NCI-H146 treated with DMSO at 0.1 percent for 48 hours (cell line): ENCODE measurements at regions not wholly inside any gene's neighbourhood (a gene's known extent, or its start where the extent isn't known, plus 50 kb on each side); places are given as distances from the start of the nearest gene placed in this dataset.

Experiments
- DNase-seq: peaks from one replicate; lab custom pipeline; 2025; ENCODE audit not compliant: unreplicated experiment; lab: John Stamatoyannopoulos, UW

DNA sequence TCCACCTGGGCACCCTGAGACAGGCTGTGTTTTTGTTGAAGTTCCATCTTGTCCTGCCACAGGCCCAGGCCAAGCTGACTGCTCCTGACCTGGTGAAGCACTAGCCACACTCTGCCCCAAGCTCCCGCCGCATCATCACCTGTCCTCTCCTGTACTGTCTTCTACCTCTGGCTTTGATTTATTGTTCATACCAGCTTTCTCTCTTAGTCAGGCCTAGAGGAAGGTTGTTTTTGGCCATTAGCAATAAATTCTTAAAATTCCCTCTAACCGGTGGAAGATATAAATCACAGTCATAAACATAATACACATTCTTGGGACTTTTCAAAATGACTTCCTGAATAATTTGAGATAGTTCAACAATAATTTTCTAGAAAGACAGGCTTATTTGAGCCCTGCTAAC lies 169.4 kb downstream of the DAD1 start:
- no peak for DNase-seq

DNA sequence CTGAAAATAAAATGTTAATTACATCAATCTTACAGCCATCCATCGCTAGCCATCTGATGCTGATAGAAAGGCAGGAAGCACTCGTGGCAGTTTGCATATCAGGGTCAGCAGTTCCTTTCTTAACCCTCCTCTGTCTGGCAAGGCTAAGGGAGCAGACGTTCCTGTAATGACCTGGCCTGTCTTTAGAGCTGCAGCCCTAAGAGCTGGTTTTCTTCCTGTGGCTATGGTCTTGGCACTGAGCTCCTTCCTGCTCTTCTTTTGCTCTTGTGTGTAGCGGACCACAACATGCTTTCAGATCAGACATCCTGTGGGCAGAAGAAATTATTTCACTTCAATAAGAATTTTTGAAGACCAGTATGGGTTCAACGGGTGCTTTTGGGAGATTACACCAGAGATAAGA lies 170.4 kb downstream of the DAD1 start:
- no peak for DNase-seq

DNA sequence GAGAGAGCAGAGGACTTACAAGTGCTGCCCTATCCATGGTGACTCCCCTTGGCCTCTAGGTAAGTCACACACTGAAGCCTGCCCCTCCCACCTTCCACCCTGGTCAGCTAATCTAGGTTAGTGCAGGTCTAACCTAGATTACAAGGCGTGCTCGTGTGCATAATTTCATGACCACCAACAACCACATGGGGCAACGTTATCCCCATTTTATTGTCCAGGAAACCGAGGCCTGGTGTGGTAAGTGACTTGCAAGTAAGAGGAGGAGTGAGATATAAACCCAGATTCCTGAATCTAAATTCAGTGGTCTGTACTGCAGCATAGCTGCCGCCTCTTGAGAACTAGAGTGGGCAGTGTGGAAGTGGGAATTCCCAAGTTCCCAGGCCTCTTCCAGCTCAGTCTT lies 171.1 kb downstream of the DAD1 start:
- DNase-seq: no peak

DNA sequence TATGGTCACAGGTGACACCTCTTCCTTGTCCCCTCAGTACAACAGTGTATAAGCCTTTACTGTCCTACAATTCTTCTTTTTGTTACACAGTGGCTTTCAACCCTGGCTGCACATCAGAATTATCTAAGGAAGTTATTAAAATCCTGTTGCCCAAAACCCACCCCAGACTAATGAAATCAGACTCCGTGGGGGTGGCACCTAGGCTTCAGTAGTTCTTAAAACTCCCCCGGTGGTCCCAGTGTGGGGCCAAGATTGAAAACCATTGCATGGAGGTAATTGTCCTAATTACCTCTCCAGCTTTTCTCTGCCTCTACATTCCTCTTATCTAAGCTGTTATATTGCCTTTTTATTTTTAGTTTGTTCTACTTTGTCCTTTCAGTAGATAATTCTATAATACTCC lies 172.8 kb downstream of the DAD1 start:
- no peak for DNase-seq

DNA sequence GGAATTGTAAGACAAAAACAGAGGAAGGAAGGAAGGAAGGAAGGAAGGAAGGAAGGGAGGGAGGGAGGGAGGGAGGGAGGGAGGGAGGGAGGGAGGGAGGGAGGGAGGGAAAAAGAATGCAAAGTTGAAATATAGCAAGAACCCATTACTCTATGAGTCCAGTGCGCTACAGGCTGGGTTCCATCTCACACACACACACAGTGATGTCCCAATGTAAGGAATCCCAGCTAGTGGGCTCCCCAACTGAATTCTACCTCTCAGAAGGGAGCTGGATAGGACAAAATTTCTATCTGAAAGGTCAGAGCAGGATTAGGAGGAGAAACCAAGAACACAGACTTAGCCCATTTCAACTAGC lies 173.4 kb downstream of the DAD1 start:
- no peak for DNase-seq

DNA sequence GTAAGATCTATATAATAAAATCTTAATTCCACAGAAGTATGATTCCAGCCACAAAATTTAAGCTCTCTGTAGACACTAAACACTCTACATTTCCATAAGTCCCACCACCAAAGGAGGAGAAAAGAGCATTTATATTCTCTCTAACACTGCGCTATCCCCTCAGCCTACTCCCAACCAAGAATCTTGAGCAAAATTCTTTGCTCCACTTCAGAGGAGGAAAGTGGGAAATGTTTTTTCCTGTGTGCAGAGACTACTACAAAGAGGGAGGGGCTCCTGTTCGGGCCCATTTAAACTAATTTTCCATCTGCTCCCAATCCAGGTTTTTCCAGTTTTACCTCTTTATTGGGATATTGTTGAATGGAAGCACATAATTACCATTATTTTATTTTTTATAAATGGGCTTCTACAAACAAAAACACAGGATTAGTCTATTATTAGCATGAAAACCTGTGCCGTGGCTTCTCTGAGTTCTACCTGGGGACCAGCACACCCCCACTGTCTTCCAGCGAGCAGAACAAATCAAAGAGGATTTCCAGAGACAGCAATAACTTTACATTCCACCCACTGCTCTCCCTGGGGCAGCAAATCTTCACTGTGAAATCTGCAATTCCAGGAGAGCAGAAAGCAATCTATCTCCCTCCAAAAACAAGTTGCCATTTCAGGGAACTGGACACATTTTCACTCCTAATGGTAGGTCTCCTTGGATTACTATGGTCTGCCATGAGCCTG lies 174.0 kb downstream of the DAD1 start:
- DNase-seq: no peak

DNA sequence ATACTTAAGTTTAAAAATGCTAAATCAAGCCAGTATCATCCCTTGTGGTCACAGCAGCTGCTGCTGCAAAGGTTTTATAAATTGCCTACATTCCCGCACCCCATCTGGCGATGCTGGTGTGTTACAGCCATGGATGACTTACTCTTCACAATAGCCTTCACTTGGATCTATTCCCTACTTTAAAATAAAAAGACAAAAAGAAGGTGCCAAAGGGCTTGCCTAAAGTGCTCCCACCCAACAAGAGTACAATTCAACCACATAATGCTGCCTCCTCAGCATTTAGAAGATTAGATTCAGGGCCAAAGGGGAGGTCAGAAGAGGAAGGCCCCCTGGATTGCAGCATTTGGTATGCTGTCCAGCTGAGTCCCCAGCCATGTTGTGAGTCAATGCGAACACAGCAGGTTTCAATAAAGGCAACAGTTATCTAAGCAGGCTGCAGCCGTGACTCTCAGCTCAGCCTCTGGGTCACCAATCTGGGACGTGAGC lies 176.1 kb downstream of the DAD1 start:
- DNase-seq: no peak

DNA sequence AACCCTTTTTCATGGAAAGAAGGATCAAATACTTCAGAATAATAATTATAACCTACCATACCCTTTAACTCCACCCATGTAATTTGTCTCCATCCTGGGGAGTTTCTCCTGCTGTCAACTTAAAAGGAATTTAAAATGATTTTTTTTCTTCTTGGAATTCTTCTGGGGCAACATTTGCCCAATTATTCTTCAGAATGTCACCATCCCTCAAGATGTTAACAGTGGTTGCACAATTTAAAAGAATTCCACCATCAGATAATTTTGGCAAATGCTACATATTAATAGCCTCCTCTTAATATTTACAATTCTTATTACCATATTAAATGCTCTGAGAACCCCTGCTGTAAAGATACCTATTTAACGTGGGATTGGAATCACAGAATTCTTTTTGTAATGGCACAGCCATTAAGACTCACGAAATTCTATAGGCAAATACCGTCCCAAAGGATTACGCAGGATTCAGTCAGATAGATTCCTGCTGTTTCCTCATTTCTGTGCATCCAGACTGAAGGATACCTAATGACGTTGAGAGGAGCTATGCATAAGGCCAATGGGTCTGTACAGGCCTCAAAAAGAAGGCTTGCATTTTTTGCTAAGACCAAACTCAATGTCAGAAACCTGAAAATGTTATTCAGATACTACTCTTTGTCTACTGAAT lies 177.5 kb downstream of the DAD1 start:
- DNase-seq: no peak

DNA sequence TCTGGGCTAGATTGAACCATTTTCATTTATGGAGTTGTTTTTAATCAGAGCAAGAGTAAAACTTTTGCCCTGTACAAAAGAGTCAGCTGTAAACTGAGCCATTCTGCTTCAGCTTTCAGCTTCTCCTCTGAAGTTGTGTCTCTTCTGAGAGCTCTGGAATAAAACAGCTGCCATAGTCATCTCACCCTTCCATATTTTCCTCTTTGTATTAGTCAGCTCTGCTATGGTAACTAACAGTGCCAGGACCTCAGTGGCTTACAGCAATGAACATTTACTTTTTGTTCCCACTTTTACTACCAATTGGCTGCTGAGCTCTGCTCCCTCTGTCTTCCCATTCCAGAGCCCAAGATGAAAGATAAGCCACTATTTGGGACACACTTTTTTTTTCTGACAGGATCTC lies 178.5 kb downstream of the DAD1 start:
- no peak for DNase-seq

DNA sequence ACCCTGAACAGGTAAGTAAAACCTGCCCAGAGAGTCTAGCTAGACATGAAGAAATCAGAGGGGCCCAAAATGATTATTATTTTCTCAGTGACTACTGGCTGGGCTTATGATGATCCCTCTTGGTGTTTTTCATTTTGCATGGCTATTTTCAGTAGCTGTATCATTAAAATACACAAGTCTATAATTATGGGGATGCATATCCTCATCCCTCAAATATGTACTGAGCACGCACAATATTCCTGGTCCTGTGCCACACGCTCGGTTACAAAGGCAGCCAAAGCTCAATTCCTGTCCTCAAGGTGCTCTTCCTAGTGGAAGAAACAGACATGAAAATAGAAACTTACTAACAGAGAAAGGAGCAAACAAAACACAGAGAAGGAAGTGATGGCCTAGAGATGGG lies 180.0 kb downstream of the DAD1 start:
- no peak for DNase-seq

DNA sequence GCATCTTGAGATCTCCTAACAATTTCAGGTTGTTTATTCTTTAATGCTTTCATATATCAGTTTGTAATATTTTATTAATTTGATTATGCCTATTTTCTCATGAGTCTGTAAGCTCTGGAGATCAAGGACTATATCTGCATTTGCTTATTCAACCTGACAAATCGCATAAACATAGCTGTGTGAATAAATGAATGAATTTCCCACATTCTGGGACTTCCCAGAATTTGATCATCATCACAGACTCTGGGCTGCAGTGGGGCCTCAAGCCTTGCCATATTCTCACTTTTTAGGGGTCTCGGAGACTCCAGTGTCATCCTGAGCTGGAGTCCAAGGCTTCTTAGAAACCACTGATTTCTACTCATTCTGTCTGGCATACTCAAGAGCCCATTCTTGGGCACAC lies 180.5 kb downstream of the DAD1 start:
- DNase-seq: no peak

DNA sequence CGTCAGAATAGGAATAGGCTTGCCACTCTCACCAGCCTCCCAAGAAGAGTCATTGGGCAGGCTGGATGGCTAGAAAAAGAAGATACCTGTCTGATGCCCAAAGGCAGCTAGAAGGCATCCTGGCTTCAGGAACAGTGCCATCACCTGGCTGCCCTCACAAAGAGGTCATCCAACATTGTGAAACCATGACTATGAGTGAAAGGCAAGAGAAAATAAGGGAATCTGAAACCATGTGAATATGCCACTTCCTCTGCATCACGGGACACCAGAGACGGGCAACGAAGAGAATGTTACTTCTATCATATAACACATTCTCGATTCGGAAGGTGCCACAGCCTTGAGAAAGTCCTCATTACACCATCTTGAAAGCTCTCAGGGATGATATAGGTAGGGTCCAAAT lies 182.0 kb downstream of the DAD1 start:
- DNase-seq: no peak

DNA sequence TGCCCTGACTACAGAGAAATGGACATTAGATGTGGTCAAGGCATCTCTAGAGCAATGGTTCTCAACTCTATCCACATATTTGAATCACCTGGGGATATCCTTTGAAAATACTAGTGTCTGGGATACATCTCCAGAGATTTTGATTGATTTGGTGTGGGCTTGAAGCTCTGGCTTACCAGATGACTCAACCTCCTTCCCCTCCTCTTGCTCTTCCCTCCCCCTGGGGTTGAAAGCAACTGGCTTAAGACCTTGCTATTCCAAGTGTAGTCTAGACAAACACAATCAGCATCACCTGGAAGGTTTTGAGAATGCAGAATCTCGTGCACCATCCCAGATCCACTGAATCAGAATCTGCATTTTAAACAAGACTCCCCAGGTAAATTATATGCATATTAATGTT lies 183.8 kb downstream of the DAD1 start:
- DNase-seq: no peak

DNA sequence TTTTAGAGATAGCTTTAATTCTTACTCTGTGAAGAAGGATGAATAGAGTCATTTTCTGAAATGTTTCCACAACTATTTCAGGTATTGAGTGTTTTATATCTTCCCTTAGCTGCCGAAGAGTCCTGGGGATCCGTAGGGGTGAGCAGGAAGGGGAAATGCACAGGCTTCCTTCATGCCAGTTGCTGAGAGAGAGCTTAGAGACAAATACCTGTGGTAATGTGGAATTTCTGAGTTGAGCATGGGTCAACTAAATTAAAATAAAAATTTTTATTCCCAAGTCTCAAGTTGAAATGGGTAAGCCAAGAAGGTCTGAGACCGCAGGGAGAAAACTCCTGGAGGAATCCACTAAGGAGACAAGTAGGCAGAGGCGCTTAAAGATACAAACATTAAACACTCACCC lies 185.7 kb downstream of the DAD1 start:
- DNase-seq: no peak

DNA sequence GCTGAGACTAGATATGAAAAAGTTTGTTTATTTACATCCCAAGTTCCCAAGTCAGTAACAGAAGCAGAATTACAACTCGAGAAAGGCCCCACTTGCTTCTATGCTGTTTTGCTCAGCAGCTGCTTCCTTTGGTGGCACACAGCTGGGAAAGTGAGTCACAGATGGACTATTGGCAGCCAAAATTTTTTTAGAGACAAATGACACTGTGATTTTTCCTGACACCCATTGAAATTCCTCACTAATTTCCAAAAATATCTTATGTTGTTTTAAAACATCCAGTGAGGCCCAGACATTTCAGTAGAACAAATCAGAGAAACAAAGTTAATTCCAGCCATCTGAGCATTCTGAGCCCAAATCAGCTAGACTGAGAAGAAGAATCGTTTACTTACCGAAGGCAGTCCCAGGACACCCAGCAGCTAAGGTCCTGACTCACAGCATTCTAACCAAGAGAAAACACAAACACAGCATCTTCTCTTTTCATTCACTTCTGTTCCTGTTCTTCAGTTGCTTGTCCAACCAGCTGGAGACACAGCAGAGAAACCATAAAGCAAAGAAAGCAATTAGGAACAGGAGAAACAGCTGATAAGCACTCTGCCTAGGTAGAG lies 188.3 kb downstream of the DAD1 start:
- no peak for DNase-seq

DNA sequence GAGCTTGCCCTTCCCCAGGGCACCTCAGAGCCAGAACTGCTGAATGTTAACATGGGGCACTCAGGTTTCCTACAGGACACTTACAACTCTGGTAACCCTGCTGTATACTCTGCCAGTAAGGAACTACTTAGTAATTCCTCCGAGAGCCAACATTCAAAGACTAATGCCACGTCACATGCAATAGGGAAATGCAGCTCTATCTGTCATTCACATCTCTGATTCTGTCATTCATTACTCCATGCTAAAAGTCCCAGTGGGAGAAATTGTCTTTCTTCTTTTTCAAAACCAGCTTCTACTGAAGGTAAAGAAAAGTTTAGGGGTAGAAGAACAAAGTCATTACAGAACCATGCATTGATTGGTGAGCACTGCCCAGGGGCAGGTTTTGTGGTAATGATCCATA lies 189.2 kb downstream of the DAD1 start:
- DNase-seq: no peak

DNA sequence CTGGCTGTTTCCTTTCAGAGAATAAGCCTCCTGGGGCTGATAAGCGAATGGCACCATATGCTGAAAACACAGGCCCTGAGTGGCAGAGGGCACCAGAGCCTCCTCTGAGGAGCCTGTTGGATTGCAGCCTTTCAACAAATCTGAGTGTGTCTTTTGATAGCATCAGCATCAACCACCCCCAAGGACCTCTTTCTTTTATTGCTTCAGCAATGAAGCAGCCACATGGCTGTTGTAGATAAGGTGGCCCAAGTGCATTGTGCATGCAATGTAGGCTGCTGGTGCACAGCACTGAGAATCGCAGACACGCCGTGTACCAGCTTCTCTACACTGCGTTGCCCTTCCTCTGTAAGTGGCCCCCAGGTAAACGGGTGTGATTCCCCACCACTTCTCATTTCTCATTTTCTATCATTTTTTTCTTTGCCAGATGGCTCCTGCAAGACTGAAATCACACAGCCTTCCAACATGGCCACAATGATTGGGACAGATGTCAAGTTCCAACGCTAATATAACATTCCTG lies 191.7 kb downstream of the DAD1 start:
- DNase-seq: no peak

DNA sequence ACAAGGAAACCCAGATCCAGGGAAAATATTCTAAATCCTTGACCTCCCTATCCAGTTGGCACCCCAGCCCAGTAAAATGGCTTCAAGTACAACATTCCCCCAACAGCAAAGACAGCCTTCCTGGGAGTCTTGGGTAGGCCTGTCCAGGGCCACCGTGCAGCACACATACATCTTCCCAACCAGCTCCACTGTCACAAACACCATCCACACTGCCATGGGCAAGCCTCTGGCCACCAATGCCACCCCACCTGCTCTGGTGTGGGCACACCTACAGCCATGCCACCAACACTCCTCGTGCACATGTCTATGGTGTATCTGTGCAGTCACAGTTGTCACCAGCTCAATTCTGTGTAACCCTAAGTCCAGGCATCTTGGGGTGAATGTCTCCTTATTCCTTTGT lies 193.2 kb downstream of the DAD1 start:
- no peak for DNase-seq

DNA sequence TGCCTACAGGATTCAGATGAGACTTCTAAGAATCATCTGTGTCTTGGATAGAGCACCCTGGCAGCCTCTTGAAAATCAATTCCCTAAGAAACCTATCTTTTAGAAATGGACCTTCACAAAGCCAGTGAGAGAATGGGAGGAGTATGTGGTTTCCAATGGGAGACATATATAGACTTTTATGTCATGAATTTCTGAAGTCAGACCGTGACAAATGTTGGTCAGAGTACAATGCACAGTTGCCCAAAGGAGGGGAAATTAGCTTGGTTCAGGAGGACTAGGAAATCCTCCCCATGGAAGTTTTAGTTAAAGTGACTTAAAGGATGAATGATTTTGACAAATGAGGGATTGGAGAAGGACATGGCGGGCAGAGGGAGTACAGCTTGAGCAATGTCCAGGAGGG lies 194.4 kb downstream of the DAD1 start:
- no peak for DNase-seq

DNA sequence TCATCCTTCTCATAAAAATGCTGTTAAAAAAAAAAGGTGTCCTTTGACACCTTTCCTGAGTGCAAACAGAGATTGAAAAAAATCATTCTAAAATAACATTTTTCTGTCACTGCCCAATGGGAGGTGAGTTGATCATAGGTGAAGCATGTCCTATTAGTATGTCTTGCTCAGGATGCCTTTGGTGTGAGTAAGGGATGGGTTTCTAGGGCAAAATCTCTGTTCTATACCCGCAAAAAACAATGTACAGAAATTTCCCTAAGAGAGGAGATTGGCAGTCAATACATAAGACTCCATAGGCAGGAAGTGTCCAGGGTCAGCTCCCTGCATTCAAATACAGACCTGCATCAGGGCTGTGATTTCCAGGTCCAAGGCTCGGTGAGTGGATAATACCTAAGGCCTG lies 195.2 kb downstream of the DAD1 start:
- DNase-seq: no peak

DNA sequence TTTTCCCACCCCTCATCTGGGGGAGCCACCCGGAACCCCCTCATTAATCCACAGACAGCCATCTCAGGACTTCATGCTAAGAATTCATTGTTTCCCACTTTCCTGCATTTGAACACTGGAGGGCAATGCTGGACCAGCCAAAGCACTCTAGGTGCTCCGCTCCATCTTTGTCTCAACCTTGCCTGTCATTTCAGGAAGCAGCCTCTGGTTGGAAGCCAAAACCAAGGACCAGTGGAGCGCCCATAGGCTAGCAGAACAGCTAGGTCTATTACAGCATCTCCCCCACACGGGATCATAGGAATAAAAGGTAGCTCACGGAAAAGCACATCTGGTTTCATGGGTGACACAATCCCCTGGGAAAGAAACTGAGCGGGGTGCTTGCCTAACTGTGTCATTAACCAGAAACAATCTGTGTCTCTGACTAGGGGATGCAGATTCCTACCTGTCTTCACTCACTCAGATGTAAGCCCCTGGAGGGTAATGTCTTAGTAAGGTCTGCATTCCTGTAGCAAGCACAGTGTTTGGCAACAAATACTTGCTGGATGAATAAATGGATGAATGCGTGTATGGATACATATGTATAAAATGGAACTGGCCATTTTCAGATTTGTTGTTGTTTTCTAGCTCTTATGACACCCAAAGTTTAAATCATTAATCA lies 197.0 kb downstream of the DAD1 start:
- no peak for DNase-seq
